A673 (cell line): ENCODE measurements at regions not wholly inside any gene's neighbourhood (a gene's known extent, or its start where the extent isn't known, plus 50 kb on each side); places are given as distances from the start of the nearest gene placed in this dataset.
A peak's percentile ranks its signal among the peaks of the same experiment; 100 is the strongest.

Experiments
- BruUV-seq: library from RNA; stranded (reverse); fragments of 400-500 nt; replicated peaks from 2 replicates; lab custom pipeline; 2021; lab: Mats Ljungman, UMichigan
- CTCF ChIA-PET: fragments of 300-600 bp; sonication (Branson Sonifier 250); formaldehyde crosslinking; loops from one replicate; lab custom pipeline; 2022; ENCODE audit warnings: antibody characterized with exemption; lab: Charles Lee
- POLR2A ChIA-PET: fragments of 300-600 bp; sonication (Branson Sonifier 250); formaldehyde crosslinking; loops from one replicate; lab custom pipeline; 2022; ENCODE audit warnings: antibody characterized with exemption; ENCODE audit not compliant: low non-redundant PET; lab: Charles Lee
- DNase-seq: peaks from one replicate; pipeline ENCODE4 v3.0.0-alpha.2; 2015; ENCODE audit warnings: low spot score
- H3K27ac ChIP-seq: fragments of 200-600 bp; sonication (generic); 2 replicates; pipeline ENCODE4 v1.5.1; 2016; ENCODE audit warnings: mixed run types, low read depth, mild to moderate bottlenecking, mixed read lengths, antibody characterized with exemption, low read length; ENCODE audit not compliant: poor library complexity, severe bottlenecking
- H3K27me3 ChIP-seq: fragments of 200-600 bp; sonication (generic); replicated peaks from 2 replicates; pipeline ENCODE4 v1.6.1; 2017; ENCODE audit warnings: mixed run types, low read depth, mild to moderate bottlenecking, mixed read lengths, antibody characterized with exemption, low read length; ENCODE audit not compliant: insufficient read depth, poor library complexity
- H3K36me3 ChIP-seq: fragments of 200-600 bp; sonication (generic); 2 replicates; pipeline ENCODE4 v1.6.1; 2016; ENCODE audit warnings: mixed run types, mild to moderate bottlenecking, mixed read lengths, antibody characterized with exemption, low read length; ENCODE audit not compliant: insufficient read depth, poor library complexity, severe bottlenecking
- H3K4me1 ChIP-seq: fragments of 200-600 bp; sonication (generic); 2 replicates; pipeline ENCODE4 v1.6.1; 2017; ENCODE audit warnings: mixed run types, mild to moderate bottlenecking, mixed read lengths, antibody characterized with exemption, low read length; ENCODE audit not compliant: insufficient read depth, poor library complexity, severe bottlenecking
- H3K4me3 ChIP-seq: fragments of 200-600 bp; sonication (generic); 2 replicates; pipeline ENCODE4 v1.5.1; 2016; ENCODE audit warnings: low read depth, mixed run types, mild to moderate bottlenecking, mixed read lengths, low read length; ENCODE audit not compliant: poor library complexity, severe bottlenecking
- H3K9me3 ChIP-seq: fragments of 200-600 bp; sonication (generic); 2 replicates; pipeline ENCODE4 v1.6.1; 2016; ENCODE audit warnings: mixed run types, low read depth, mild to moderate bottlenecking, mixed read lengths, antibody characterized with exemption, low read length; ENCODE audit not compliant: poor library complexity, severe bottlenecking
- CTCF ChIP-seq: fragments of 300-800, 200-600 bp; sonication (generic); conservative IDR thresholded peaks from 2 replicates; pipeline ENCODE4 v1.5.1; 2017; ENCODE audit warnings: low read depth, mild to moderate bottlenecking, antibody characterized with exemption, low read length, moderate library complexity, mixed read lengths
- EZH2 ChIP-seq: fragments of 200-600 bp; sonication (generic); IDR thresholded peaks from 2 replicates; pipeline ENCODE4 v1.6.1; 2017; ENCODE audit warnings: borderline replicate concordance, low read depth, mild to moderate bottlenecking, mixed read lengths, antibody characterized with exemption, low read length; ENCODE audit not compliant: poor library complexity, severe bottlenecking
- intact Hi-C: fragments of 100-400 bp; cut with micrococcal nuclease; formaldehyde crosslinking; loops from one replicate; pipeline ENCODE4 v1.10.0; 2022; ENCODE audit not compliant: unreplicated experiment

GRCh38 chr7:41037691-41038090 is 665.2 kb downstream of the INHBA start:
- no peak for DNase-seq
- ChIA-PET CTCF (no interaction called here), POLR2A (no interaction called here)
- intact Hi-C loops = no loop called here
- Histone ChIP-seq H3K27ac (no peak overlapping the region), H3K4me3 (no peak overlapping the region), H3K9me3 (no peaks in the 10 kb centered on the region), H3K4me1 (no peaks in the 10 kb centered on the region), H3K36me3 (no peaks in the 10 kb centered on the region), H3K27me3 (no peaks in the 10 kb centered on the region)
- BruUV-seq = no TSS peak
- TF ChIP-seq EZH2 (no peak), CTCF (no peak)

DNA sequence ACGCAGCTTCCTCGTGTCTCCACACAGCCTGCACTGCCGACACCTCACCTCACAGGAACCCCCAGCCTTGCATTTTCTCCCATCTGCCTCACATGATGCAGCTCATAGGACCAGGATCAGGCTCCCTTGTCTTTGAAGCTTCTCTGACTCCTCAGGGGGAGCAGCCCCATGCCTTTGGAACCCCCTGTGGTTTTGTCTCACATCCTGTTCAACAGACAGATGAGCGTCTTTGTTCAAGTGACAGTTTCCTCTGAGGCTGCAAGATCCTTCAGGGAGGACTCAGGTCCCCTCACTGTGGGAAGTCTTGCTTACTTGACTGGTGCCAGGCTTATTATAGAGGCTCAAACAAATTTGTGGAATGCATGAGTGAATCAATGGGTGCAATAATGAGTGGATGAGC is 667.1 kb downstream of the INHBA start:
- TF ChIP-seq EZH2 (no peak), CTCF (no peak)
- intact Hi-C loops = no loop called here
- no peaks in the 10 kb centered on the region for H3K36me3 ChIP-seq
- BruUV-seq = no TSS peak
- ChIA-PET POLR2A (no interaction called here), CTCF (no interaction called here)
- no peak overlapping the region for H3K27ac ChIP-seq
- H3K4me3 ChIP-seq = no peak overlapping the region
- DNase-seq = peak; percentile 60
- H3K9me3 ChIP-seq = no peaks in the 10 kb centered on the region
- no peaks in the 10 kb centered on the region for H3K27me3 ChIP-seq
- H3K4me1 ChIP-seq = no peaks in the 10 kb centered on the region

GRCh38 chr7:41033500-41033899 is 669.4 kb downstream of the INHBA start:
- ChIA-PET CTCF (no interaction called here), POLR2A (no interaction called here)
- H3K9me3 ChIP-seq = no peaks in the 10 kb centered on the region
- H3K27ac ChIP-seq = no peak overlapping the region
- DNase-seq = no peak
- intact Hi-C loops = no loop called here
- no TSS peak for BruUV-seq
- no peaks in the 10 kb centered on the region for H3K36me3 ChIP-seq
- H3K4me3 ChIP-seq = no peak overlapping the region
- H3K27me3 ChIP-seq = no peaks in the 10 kb centered on the region
- TF ChIP-seq CTCF = no peak
- no peak for TF ChIP-seq EZH2
- no peaks in the 10 kb centered on the region for H3K4me1 ChIP-seq
